Chondrocyte (in vitro differentiated cells): ENCODE measurements at regions not wholly inside any gene's neighbourhood (a gene's known extent, or its start where the extent isn't known, plus 50 kb on each side); places are given as distances from the start of the nearest gene placed in this dataset.

Source experiments
- DNase-seq: peaks from one replicate; pipeline ENCODE4 v3.0.0; 2021; ENCODE audit warnings: mixed read lengths, low spot score
- H3K27ac Mint-ChIP-seq: one replicate; pipeline ENCODE4 v1.8.0; 2021; ENCODE audit warnings: mild to moderate bottlenecking, moderate library complexity, mixed read lengths; ENCODE audit not compliant: unreplicated experiment
- H3K27me3 Mint-ChIP-seq: 2 replicates; pipeline ENCODE4 v1.8.0; 2021; ENCODE audit warnings: low read depth, mixed read lengths
- H3K36me3 Mint-ChIP-seq: 2 replicates; pipeline ENCODE4 v1.8.0; 2021; ENCODE audit warnings: low read depth, mixed read lengths
- H3K4me1 Mint-ChIP-seq: 2 replicates; pipeline ENCODE4 v1.8.0; 2021; ENCODE audit warnings: low read depth, mild to moderate bottlenecking, mixed read lengths
- H3K4me3 Mint-ChIP-seq: one replicate; pipeline ENCODE4 v1.8.0; 2021; ENCODE audit warnings: mild to moderate bottlenecking, moderate library complexity, mixed read lengths; ENCODE audit not compliant: unreplicated experiment
- H3K9me3 Mint-ChIP-seq: 2 replicates; pipeline ENCODE4 v1.8.0; 2021; ENCODE audit warnings: low read depth, mixed read lengths
- CTCF ChIP-seq: fragments of 200-600 bp; sonication (generic); IDR thresholded peaks from 2 replicates; pipeline ENCODE4 v1.5.0; 2021; ENCODE audit warnings: antibody characterized with exemption, mild to moderate bottlenecking, moderate library complexity

- H3K27ac Mint-ChIP-seq, result no peak overlapping the region
- H3K4me3 Mint-ChIP-seq, result no peak overlapping the region
- no peaks in the 10 kb centered on the region for H3K9me3 Mint-ChIP-seq
- no peak for TF ChIP-seq CTCF
- no peaks in the 10 kb centered on the region for H3K4me1 Mint-ChIP-seq
- H3K36me3 Mint-ChIP-seq, result no peaks in the 10 kb centered on the region
- peaks cover 18% of the 10 kb centered on the region for H3K27me3 Mint-ChIP-seq
- DNase-seq, result no peak
These were observed 174.8 kb downstream of the GADD45G start for GRCh38 chr9:89779405-89780203.

DNA sequence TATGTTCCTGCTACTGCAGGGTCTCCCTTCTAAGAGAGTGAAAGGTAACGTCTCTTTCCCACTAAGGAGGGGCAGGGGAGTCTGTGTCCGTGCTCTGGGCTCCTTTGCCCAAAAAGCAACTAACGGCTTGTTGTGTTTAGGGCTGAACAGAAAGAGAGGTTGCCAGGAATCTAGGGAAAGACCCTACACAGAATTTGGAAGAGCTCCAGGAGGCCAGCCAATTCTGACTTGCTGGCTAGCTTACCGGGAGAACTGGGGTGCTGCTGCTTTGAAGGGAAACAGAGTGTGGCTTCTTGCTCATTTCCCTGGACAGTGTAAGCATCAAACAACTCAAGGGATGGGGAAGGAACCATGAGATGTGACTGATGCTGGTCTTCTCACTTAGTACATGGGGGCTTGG lies 176.1 kb downstream of the GADD45G start:
- peaks cover 21% of the 10 kb centered on the region for H3K27me3 Mint-ChIP-seq
- no peak overlapping the region for H3K4me3 Mint-ChIP-seq
- TF ChIP-seq CTCF, result no peak
- DNase-seq, result no peak
- H3K27ac Mint-ChIP-seq, result no peak overlapping the region
- no peaks in the 10 kb centered on the region for H3K36me3 Mint-ChIP-seq
- H3K4me1 Mint-ChIP-seq, result no peaks in the 10 kb centered on the region
- H3K9me3 Mint-ChIP-seq, result no peaks in the 10 kb centered on the region

DNA sequence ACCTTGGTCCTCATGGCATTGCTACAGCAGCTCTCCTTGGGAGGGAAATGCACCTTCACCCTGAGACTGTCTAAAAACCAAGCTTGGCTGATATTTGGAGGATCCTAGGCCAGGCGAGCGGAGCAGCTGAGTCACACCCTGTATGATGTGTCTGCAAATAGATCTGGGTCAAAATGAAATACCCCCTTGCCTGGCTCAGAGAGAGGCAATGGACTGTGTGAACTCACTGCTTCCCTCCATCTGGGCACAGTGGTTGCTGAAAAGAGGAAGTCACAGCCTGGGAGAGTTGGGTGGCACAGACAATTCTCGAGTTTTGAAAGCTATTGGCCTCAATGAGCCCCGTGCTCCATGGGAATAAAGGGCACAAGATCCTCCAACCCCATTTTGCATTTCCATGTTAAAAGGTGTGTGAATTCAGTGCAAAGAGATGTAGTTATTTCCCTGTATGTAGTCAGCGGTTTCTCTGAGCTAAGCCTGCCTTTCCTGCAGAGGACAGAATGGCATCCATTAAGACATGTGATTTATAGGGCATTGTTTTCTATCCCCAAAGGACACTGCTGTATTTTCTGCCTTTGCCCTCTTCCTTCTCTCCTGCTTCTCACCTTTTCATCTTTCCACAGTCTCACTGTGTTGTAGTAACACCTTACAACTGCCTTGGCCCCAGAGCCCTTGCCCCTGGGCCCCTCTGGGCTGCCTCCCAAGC lies 177.2 kb downstream of the GADD45G start:
- Mint-ChIP-seq H3K9me3 (no peaks in the 10 kb centered on the region), H3K4me1 (peaks cover 6% of the 10 kb centered on the region), H3K36me3 (no peaks in the 10 kb centered on the region), H3K4me3 (no peak overlapping the region), H3K27ac (no peak overlapping the region), H3K27me3 (peaks cover 21% of the 10 kb centered on the region)
- no peak for DNase-seq
- no peak for TF ChIP-seq CTCF

DNA sequence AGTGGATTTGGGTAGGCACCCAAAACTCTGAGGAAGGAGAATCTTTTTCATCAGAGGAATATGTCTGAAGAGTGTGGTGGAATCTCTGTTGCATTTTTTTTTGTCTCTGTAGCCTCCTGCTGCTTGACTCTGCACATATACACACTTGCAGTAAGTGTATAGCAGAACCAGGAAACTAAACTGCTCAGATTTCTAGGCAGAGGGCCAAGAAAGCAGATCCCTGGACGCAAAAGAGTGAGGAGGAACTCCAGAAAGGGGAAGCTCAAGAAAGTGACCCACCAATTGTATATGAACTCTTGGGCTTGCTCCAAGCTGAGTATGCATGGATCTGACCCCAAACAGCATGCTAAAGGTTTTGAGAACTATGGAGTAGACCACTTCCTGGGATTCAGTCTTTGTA lies 181.8 kb downstream of the GADD45G start:
- H3K36me3 Mint-ChIP-seq, result no peaks in the 10 kb centered on the region
- no peak for DNase-seq
- no peak for TF ChIP-seq CTCF
- H3K27ac Mint-ChIP-seq, result no peak overlapping the region
- H3K27me3 Mint-ChIP-seq, result peaks cover 16% of the 10 kb centered on the region
- H3K9me3 Mint-ChIP-seq, result peaks cover 2% of the 10 kb centered on the region
- no peak overlapping the region for H3K4me3 Mint-ChIP-seq
- H3K4me1 Mint-ChIP-seq, result peaks cover 6% of the 10 kb centered on the region

GRCh38 chr9:89787595-89787994 lies 182.8 kb downstream of the GADD45G start:
- TF ChIP-seq CTCF, result no peak
- H3K9me3 Mint-ChIP-seq, result peaks cover 2% of the 10 kb centered on the region
- H3K27me3 Mint-ChIP-seq, result peaks cover 16% of the 10 kb centered on the region
- H3K4me1 Mint-ChIP-seq, result peaks cover 6% of the 10 kb centered on the region
- H3K27ac Mint-ChIP-seq, result no peak overlapping the region
- H3K36me3 Mint-ChIP-seq, result no peaks in the 10 kb centered on the region
- no peak for DNase-seq
- H3K4me3 Mint-ChIP-seq, result no peak overlapping the region
